SJSA1 (cell line): ENCODE measurements at regions not wholly inside any gene's neighbourhood (a gene's known extent, or its start where the extent isn't known, plus 50 kb on each side); places are given as distances from the start of the nearest gene placed in this dataset.

Source experiments
- DNase-seq, 2 experiments: peaks; one replicate each; pipeline ENCODE4 v3.0.0-alpha.2; 2015 to 2020; ENCODE audit warnings: low spot score in 2 of 2, low read depth in 1 of 2
- H3K27ac ChIP-seq: fragments of 250-450 bp; sonication (Bioruptor Pico); 2 replicates; pipeline ENCODE4 v1.5.1; 2020; ENCODE audit warnings: mild to moderate bottlenecking, moderate library complexity
- H3K27me3 ChIP-seq: fragments of 250-450 bp; sonication (Bioruptor Pico); replicated peaks from 2 replicates; pipeline ENCODE4 v1.5.1; 2020; ENCODE audit warnings: mild to moderate bottlenecking, moderate library complexity
- H3K36me3 ChIP-seq: fragments of 250-450 bp; sonication (Bioruptor Pico); 2 replicates; pipeline ENCODE4 v1.5.1; 2020; ENCODE audit warnings: mild to moderate bottlenecking
- H3K4me1 ChIP-seq: fragments of 250-450 bp; sonication (Bioruptor Pico); replicated peaks from 2 replicates; pipeline ENCODE4 v1.6.1; 2021; ENCODE audit warnings: mild to moderate bottlenecking
- H3K4me3 ChIP-seq: fragments of 250-450 bp; sonication (Bioruptor Pico); 2 replicates; pipeline ENCODE4 v1.5.1; 2020; ENCODE audit warnings: mild to moderate bottlenecking
- H3K9me3 ChIP-seq: fragments of 250-450 bp; sonication (Bioruptor Pico); replicated peaks from 2 replicates; pipeline ENCODE4 v1.5.1; 2020; ENCODE audit warnings: mild to moderate bottlenecking

- Histone ChIP-seq H3K27me3 (no peaks in the 10 kb centered on the region; the same call in 1 of the 2 replicates), H3K36me3 (no peaks in the 10 kb centered on the region), H3K27ac (no peak overlapping the region), H3K9me3 (no peaks in the 10 kb centered on the region), H3K4me3 (no peak overlapping the region), H3K4me1 (no peaks in the 10 kb centered on the region)
- DNase-seq: no peak
Measured at GRCh38 chr15:98138910-98139309, 178.4 kb downstream of the ARRDC4 start.

- Histone ChIP-seq H3K27ac (no peak overlapping the region), H3K9me3 (no peaks in the 10 kb centered on the region), H3K4me1 (no peaks in the 10 kb centered on the region), H3K4me3 (no peak overlapping the region), H3K36me3 (no peaks in the 10 kb centered on the region), H3K27me3 (no peaks in the 10 kb centered on the region; the same call in 1 of the 2 replicates)
- no peak for DNase-seq
Measured at GRCh38 chr15:98139337-98139736, 178.8 kb downstream of the ARRDC4 start.

- no peaks in the 10 kb centered on the region for H3K9me3 ChIP-seq
- no peak overlapping the region for H3K27ac ChIP-seq
- no peak overlapping the region for H3K4me3 ChIP-seq
- DNase-seq: no peak
- H3K36me3 ChIP-seq: no peaks in the 10 kb centered on the region
- no peaks in the 10 kb centered on the region; the same call in 1 of the 2 replicates for H3K27me3 ChIP-seq
- no peaks in the 10 kb centered on the region for H3K4me1 ChIP-seq
Measured at GRCh38 chr15:98142572-98142971, 182.1 kb downstream of the ARRDC4 start.

GRCh38 chr15:98143116-98143515 lies 182.6 kb downstream of the ARRDC4 start:
- H3K9me3 ChIP-seq: no peaks in the 10 kb centered on the region
- H3K4me1 ChIP-seq: no peaks in the 10 kb centered on the region
- no peaks in the 10 kb centered on the region for H3K36me3 ChIP-seq
- DNase-seq: no peak
- H3K27ac ChIP-seq: no peak overlapping the region
- H3K4me3 ChIP-seq: no peak overlapping the region
- no peaks in the 10 kb centered on the region; the same call in 1 of the 2 replicates for H3K27me3 ChIP-seq

GRCh38 chr15:98144388-98144787 lies 183.9 kb downstream of the ARRDC4 start:
- H3K4me1 ChIP-seq: no peaks in the 10 kb centered on the region

GRCh38 chr15:98146031-98146820 lies 185.7 kb downstream of the ARRDC4 start:
- Histone ChIP-seq H3K4me3 (no peak overlapping the region), H3K36me3 (no peaks in the 10 kb centered on the region), H3K4me1 (no peaks in the 10 kb centered on the region), H3K27ac (no peak overlapping the region), H3K27me3 (no peaks in the 10 kb centered on the region), H3K9me3 (no peaks in the 10 kb centered on the region)
- DNase-seq: no peak

More at GRCh38 chr15:98144388-98144787, 183.9 kb downstream of the ARRDC4 start:
- H3K36me3 ChIP-seq: no peaks in the 10 kb centered on the region
- no peak overlapping the region for H3K27ac ChIP-seq
- H3K27me3 ChIP-seq: no peaks in the 10 kb centered on the region; the same call in 1 of the 2 replicates
- DNase-seq: no peak
- H3K4me3 ChIP-seq: no peak overlapping the region
- no peaks in the 10 kb centered on the region for H3K9me3 ChIP-seq

GRCh38 chr15:98147415-98147814 lies 186.9 kb downstream of the ARRDC4 start:
- no peak overlapping the region for H3K27ac ChIP-seq
- H3K9me3 ChIP-seq: no peaks in the 10 kb centered on the region
- no peak for DNase-seq
- no peaks in the 10 kb centered on the region for H3K27me3 ChIP-seq
- H3K4me3 ChIP-seq: no peak overlapping the region
- no peaks in the 10 kb centered on the region for H3K4me1 ChIP-seq
- no peaks in the 10 kb centered on the region for H3K36me3 ChIP-seq

- Histone ChIP-seq H3K4me3 (no peak overlapping the region), H3K27ac (no peak overlapping the region), H3K36me3 (no peaks in the 10 kb centered on the region), H3K9me3 (no peaks in the 10 kb centered on the region), H3K4me1 (peaks cover 2% of the 10 kb centered on the region), H3K27me3 (no peaks in the 10 kb centered on the region)
- DNase-seq: no peak
Measured at GRCh38 chr15:98150084-98150483, 189.6 kb downstream of the ARRDC4 start.

GRCh38 chr15:98150536-98150935 lies 190.0 kb downstream of the ARRDC4 start:
- no peak for DNase-seq
- Histone ChIP-seq H3K27ac (no peak overlapping the region), H3K27me3 (no peaks in the 10 kb centered on the region), H3K4me1 (peaks cover 7% of the 10 kb centered on the region), H3K4me3 (no peak overlapping the region), H3K36me3 (no peaks in the 10 kb centered on the region), H3K9me3 (no peaks in the 10 kb centered on the region)

GRCh38 chr15:98151096-98151495 lies 190.6 kb downstream of the ARRDC4 start:
- Histone ChIP-seq H3K27me3 (no peaks in the 10 kb centered on the region), H3K4me3 (no peak overlapping the region), H3K27ac (no peak overlapping the region), H3K36me3 (no peaks in the 10 kb centered on the region), H3K4me1 (peaks cover 7% of the 10 kb centered on the region), H3K9me3 (no peaks in the 10 kb centered on the region)
- no peak for DNase-seq

GRCh38 chr15:98152156-98152555 lies 191.7 kb downstream of the ARRDC4 start:
- H3K27me3 ChIP-seq: no peaks in the 10 kb centered on the region
- no peak overlapping the region for H3K27ac ChIP-seq
- no peaks in the 10 kb centered on the region for H3K9me3 ChIP-seq
- no peak for DNase-seq
- no peak overlapping the region for H3K4me3 ChIP-seq
- H3K36me3 ChIP-seq: no peaks in the 10 kb centered on the region
- H3K4me1 ChIP-seq: peaks cover 7% of the 10 kb centered on the region

- Histone ChIP-seq H3K4me3 (no peak overlapping the region), H3K9me3 (no peaks in the 10 kb centered on the region), H3K27ac (no peak overlapping the region), H3K27me3 (no peaks in the 10 kb centered on the region), H3K4me1 (peaks cover 7% of the 10 kb centered on the region), H3K36me3 (no peaks in the 10 kb centered on the region)
- DNase-seq: peak in 1 of 2 experiments; percentile 18
Measured at GRCh38 chr15:98154863-98155262, 194.4 kb downstream of the ARRDC4 start.

- H3K27ac ChIP-seq: no peak overlapping the region
- no peaks in the 10 kb centered on the region for H3K27me3 ChIP-seq
- H3K9me3 ChIP-seq: no peaks in the 10 kb centered on the region
- no peaks in the 10 kb centered on the region for H3K36me3 ChIP-seq
- peaks cover 7% of the 10 kb centered on the region for H3K4me1 ChIP-seq
- DNase-seq: no peak
- H3K4me3 ChIP-seq: no peak overlapping the region
Measured at GRCh38 chr15:98155356-98155755, 194.9 kb downstream of the ARRDC4 start.

GRCh38 chr15:98160236-98160635 lies 199.7 kb downstream of the ARRDC4 start:
- no peak for DNase-seq
- Histone ChIP-seq H3K4me3 (no peak overlapping the region), H3K27me3 (no peaks in the 10 kb centered on the region), H3K4me1 (peaks cover 3% of the 10 kb centered on the region), H3K9me3 (no peaks in the 10 kb centered on the region), H3K27ac (no peak overlapping the region), H3K36me3 (no peaks in the 10 kb centered on the region)
